ENCODE measurements at regions not wholly inside any gene's neighbourhood (a gene's known extent, or its start where the extent isn't known, plus 50 kb on each side); places are given as distances from the start of the nearest gene placed in this dataset.

- ChIA-PET POLR2A (no interaction called here), CTCF (interaction anchor here (1.1 to 5.1 kb wide), 4 partner anchors 11 to 24 kb away, joined by 4 to 66 read pairs (median 11); no protein-coding TSS in a partner anchor)
- H3K4me3 ChIP-seq (replicated peaks in 1 of 3; ENCODE audit: insufficient read depth in 1 of 3, low read depth in 1 of 3, low read length in 3 of 3): no peak overlapping the region
- H3K79me2 ChIP-seq (ENCODE audit: control insufficient read depth, insufficient read depth, low read length): no peaks in the 10 kb centered on the region
- H3K4me2 ChIP-seq (ENCODE audit: insufficient read depth, low read length): no peak overlapping the region
- peaks cover 6 to 40% of the 10 kb centered on the region in 2 experiments for H3K27me3 ChIP-seq (ENCODE audit: control insufficient read depth in 2 of 2, insufficient read depth in 2 of 2, low read length in 2 of 2)
- no peaks in the 10 kb centered on the region for H3K4me1 ChIP-seq (ENCODE audit: control insufficient read depth, extremely low read depth, insufficient read depth, low read length)
- no peaks in the 10 kb centered on the region for H4K20me1 ChIP-seq (replicated peaks; ENCODE audit: control insufficient read depth, extremely low read depth, insufficient read depth, low read length)
- H2AFZ ChIP-seq (ENCODE audit: low read depth, low read length): no peak overlapping the region
- BruUV-seq (replicated peaks): no TSS peak
- FAIRE-seq (no peak), DNase-seq (ENCODE audit: low read depth, low spot score) (no peak)
- dilution Hi-C loops (cut with MboI; ENCODE audit: extremely low pct_ligation_motif_present, low sequenced_read_pairs): no loop called here
- H3K9ac ChIP-seq (replicated peaks; ENCODE audit: extremely low read depth, insufficient read depth, low read length): no peak overlapping the region
- no peak for TF ChIP-seq MAX (IDR thresholded peaks at IDR 0.05; ENCODE audit: insufficient read depth, insufficient read length)
- no peaks in the 10 kb centered on the region for H3K9me3 ChIP-seq (replicated peaks; ENCODE audit: control insufficient read depth, insufficient read depth, low read length)
- no peak overlapping the region for H3K27ac ChIP-seq (ENCODE audit: insufficient read depth, low read depth, low read length)
- H3K36me3 ChIP-seq (ENCODE audit: control insufficient read depth in 2 of 2, extremely low read depth in 1 of 2, insufficient read depth in 2 of 2, low read length in 2 of 2): no peaks in the 10 kb centered on the region
- intact Hi-C loops (cut with micrococcal nuclease): no loop called here
- H3K9me1 ChIP-seq (replicated peaks; ENCODE audit: control insufficient read depth, extremely low read depth, insufficient read depth, low read length): no peaks in the 10 kb centered on the region
Measured at GRCh38 chr22:22185844-22186499, 58.6 kb upstream of the VPREB1 start.

GRCh38 chr22:22185217-22185616, 59.4 kb upstream of the VPREB1 start:
- TF ChIP-seq POLR2AphosphoS5 (IDR thresholded peaks at IDR 0.05; ENCODE audit: insufficient read depth, low read depth, low read length) (no peak), POLR2A (IDR thresholded peaks at IDR 0.05; ENCODE audit: low read depth, low read length) (no peak), GATA2 (IDR thresholded peaks at IDR 0.05; ENCODE audit: insufficient read depth, insufficient read length, low read depth, low read length) (no peak), MYC (IDR thresholded peaks at IDR 0.05; ENCODE audit: low read depth, low read length) (no peak), CTCF (IDR thresholded peaks at IDR 0.05; ENCODE audit: extremely low read depth in 1 of 2, insufficient read depth in 1 of 2, low read depth in 1 of 2, low read length in 2 of 2) (no peak), MAX (IDR thresholded peaks at IDR 0.05; ENCODE audit: insufficient read depth, insufficient read length) (no peak), FOS (IDR thresholded peaks at IDR 0.05; ENCODE audit: borderline replicate concordance, insufficient read depth, low read length) (no peak), EZH2 (IDR thresholded peaks at IDR 0.05; ENCODE audit: borderline replicate concordance, low read depth, low read length, severe bottlenecking) (no peak), JUN (IDR thresholded peaks at IDR 0.05; ENCODE audit: borderline replicate concordance, insufficient read depth, insufficient read length, low read depth) (no peak)
- Histone ChIP-seq H3K4me3 (replicated peaks in 1 of 3; ENCODE audit: insufficient read depth in 1 of 3, low read depth in 1 of 3, low read length in 3 of 3) (no peak overlapping the region), H3K27ac (ENCODE audit: insufficient read depth, low read depth, low read length) (no peak overlapping the region), H3K9me3 (replicated peaks; ENCODE audit: control insufficient read depth, insufficient read depth, low read length) (no peaks in the 10 kb centered on the region), H3K4me2 (ENCODE audit: insufficient read depth, low read length) (no peak overlapping the region), H4K20me1 (replicated peaks; ENCODE audit: control insufficient read depth, extremely low read depth, insufficient read depth, low read length) (no peaks in the 10 kb centered on the region), H3K9ac (replicated peaks; ENCODE audit: extremely low read depth, insufficient read depth, low read length) (no peak overlapping the region), H3K9me1 (replicated peaks; ENCODE audit: control insufficient read depth, extremely low read depth, insufficient read depth, low read length) (no peaks in the 10 kb centered on the region), H3K79me2 (ENCODE audit: control insufficient read depth, insufficient read depth, low read length) (no peaks in the 10 kb centered on the region), H2AFZ (ENCODE audit: low read depth, low read length) (no peak overlapping the region), H3K27me3 (ENCODE audit: control insufficient read depth in 2 of 2, insufficient read depth in 2 of 2, low read length in 2 of 2) (peaks cover 6 to 40% of the 10 kb centered on the region in 2 experiments), H3K4me1 (ENCODE audit: control insufficient read depth, extremely low read depth, insufficient read depth, low read length) (no peaks in the 10 kb centered on the region), H3K36me3 (ENCODE audit: control insufficient read depth in 2 of 2, extremely low read depth in 1 of 2, insufficient read depth in 2 of 2, low read length in 2 of 2) (no peaks in the 10 kb centered on the region)
- dilution Hi-C loops (cut with MboI; ENCODE audit: extremely low pct_ligation_motif_present, low sequenced_read_pairs): no loop called here
- intact Hi-C loops (cut with micrococcal nuclease): no loop called here
- no peak for FAIRE-seq
- POLR2A ChIA-PET: no interaction called here
- CTCF ChIA-PET: interaction anchor here (1.7 to 5.1 kb wide), 3 partner anchors 11 to 24 kb away, joined by 4 to 66 read pairs (median 18); no protein-coding TSS in a partner anchor
- DNase-seq (ENCODE audit: low read depth, low spot score): no peak
- BruUV-seq (replicated peaks): no TSS peak

All from endothelial cell of umbilical vein (primary cell).